HepG2 (cell line): ENCODE measurements at regions not wholly inside any gene's neighbourhood (a gene's known extent, or its start where the extent isn't known, plus 50 kb on each side); places are given as distances from the start of the nearest gene placed in this dataset.
A peak's percentile ranks its signal among the peaks of the same experiment; 100 is the strongest.

Experiments used
- ATAC-seq: fragments of 200-7000 bp; cut with Tn5 transposase; 3 replicates; pipeline ENCODE4 v1.9.1; 2020; ENCODE audit warnings: mild to moderate bottlenecking, moderate library complexity
- BruUV-seq: library from RNA; stranded (reverse); fragments of 400-500 nt; replicated peaks from 2 replicates; lab custom pipeline; 2021; lab: Mats Ljungman, UMichigan
- CTCF ChIA-PET: fragments of 300-600 bp; formaldehyde crosslinking; extraction: SDS; loops from one replicate; lab custom pipeline; 2021; ENCODE audit warnings: low total read pairs, inconsistent platforms, low intra/inter-chr PET ratio; lab: Yijun Ruan, JAX
- POLR2A ChIA-PET: fragments of 350-600 bp; sonication (Branson Sonifier 250); formaldehyde crosslinking; loops from one replicate; lab custom pipeline; 2020; ENCODE audit warnings: antibody characterized with exemption, inconsistent platforms; lab: Yijun Ruan, JAX
- DNase-seq: peaks from one replicate; pipeline ENCODE4 v3.0.0-alpha.2; 2015; ENCODE audit warnings: low spot score
- FAIRE-seq: peaks from 3 replicates; lab custom pipeline; 2011; peaks lifted over from hg19 to GRCh38; lab: Jason Lieb, UNC
- H2AFZ ChIP-seq: one replicate; pipeline ENCODE4 v1.6.1; 2011; ENCODE audit warnings: low read length, inconsistent platforms
- H3K27ac ChIP-seq: fragments of 300-600 bp; 3 replicates; pipeline ENCODE4 v1.8.0; 2011; ENCODE audit warnings: mixed run types, mild to moderate bottlenecking, mixed read lengths, low read length, inconsistent platforms; ENCODE audit not compliant: insufficient read depth; ENCODE audit errors: extremely low read length
- H3K27me3 ChIP-seq, 2 experiments: fragments of 200-600 bp in 1 of 2; 2 replicates in 1 of 2; 3 replicates in 1 of 2; pipeline versions ENCODE4 v1.6.0 to v1.8.0; 2011; ENCODE audit warnings: low read length in 2 of 2, mild to moderate bottlenecking in 2 of 2, moderate library complexity in 2 of 2, inconsistent platforms in 1 of 2; ENCODE audit not compliant: insufficient read depth in 2 of 2, control insufficient read depth in 1 of 2
- H3K36me3 ChIP-seq, 2 experiments: fragments of 200-600 bp in 1 of 2; replicated peaks in 1 of 2; 2 replicates in 1 of 2; 3 replicates in 1 of 2; pipeline versions ENCODE4 v1.5.1 to v1.8.0; 2011; ENCODE audit warnings: low read length in 2 of 2, inconsistent platforms in 1 of 2; ENCODE audit not compliant: insufficient read depth in 2 of 2, control insufficient read depth in 1 of 2
- H3K4me1 ChIP-seq: 2 replicates; pipeline ENCODE4 v1.5.1; 2012; ENCODE audit warnings: low read length, inconsistent platforms; ENCODE audit not compliant: insufficient read depth
- H3K4me2 ChIP-seq: 2 replicates; pipeline ENCODE4 v1.6.0; 2011; ENCODE audit warnings: low read depth, low read length, inconsistent platforms
- H3K4me3 ChIP-seq, 3 experiments: fragments of 200-600 bp in 1 of 3; sonication (generic), shearing (Covaris generic) in 1 of 3; replicated peaks in 1 of 3; 2 replicates each; pipeline ENCODE4 v1.5.1; 2011 to 2016; ENCODE audit warnings: low read length in 3 of 3, inconsistent platforms in 2 of 3, low read depth in 2 of 3, mild to moderate bottlenecking in 2 of 3, control low read depth in 1 of 3, mixed read lengths in 1 of 3; ENCODE audit not compliant: insufficient read depth in 1 of 3
- H3K79me2 ChIP-seq: one replicate; pipeline ENCODE4 v1.6.1; 2011; ENCODE audit warnings: low read length, inconsistent platforms; ENCODE audit not compliant: insufficient read depth
- H3K9ac ChIP-seq: 2 replicates; pipeline ENCODE4 v1.6.0; 2011; ENCODE audit warnings: mild to moderate bottlenecking, low read depth, low read length, inconsistent platforms; ENCODE audit not compliant: insufficient read depth
- H3K9me3 ChIP-seq: 2 replicates; pipeline ENCODE4 v1.5.1; 2012; ENCODE audit warnings: mild to moderate bottlenecking, low read length
- H4K20me1 ChIP-seq: 2 replicates; pipeline ENCODE4 v1.6.0; 2011; ENCODE audit warnings: inconsistent platforms, mild to moderate bottlenecking, low read length, moderate library complexity; ENCODE audit not compliant: insufficient read depth
- ETV6 ChIP-seq: sonication (generic); formaldehyde crosslinking; conservative IDR thresholded peaks from 2 replicates; pipeline ENCODE4 v1.4.0; 2020; ENCODE audit warnings: missing genetic modification reagents
- GLI4 ChIP-seq: sonication (generic); formaldehyde crosslinking; IDR thresholded peaks from 2 replicates; pipeline ENCODE4 v1.5.1; 2020; ENCODE audit warnings: missing genetic modification reagents, mild to moderate bottlenecking, moderate library complexity, borderline replicate concordance
- KAT2B ChIP-seq: fragments of 150-350 bp; IDR thresholded peaks from 2 replicates; pipeline ENCODE4 v1.6.1; 2014; ENCODE audit warnings: low read depth, low read length, borderline replicate concordance
- NCOA1 ChIP-seq: sonication (generic); formaldehyde crosslinking; IDR thresholded peaks from 2 replicates; pipeline ENCODE4 v1.9.0; 2021; ENCODE audit warnings: missing genetic modification reagents
- RAD21 ChIP-seq: fragments of 450-650 bp; formaldehyde crosslinking; IDR thresholded peaks from 2 replicates; pipeline ENCODE4 v1.5.0; 2020; ENCODE audit warnings: mild to moderate bottlenecking
- SAFB2 ChIP-seq: sonication (generic); formaldehyde crosslinking; IDR thresholded peaks from 2 replicates; pipeline ENCODE4 v1.5.1; 2020; ENCODE audit warnings: missing genetic modification reagents, low read depth, mild to moderate bottlenecking, borderline replicate concordance
- SNAI1 ChIP-seq: sonication (generic); formaldehyde crosslinking; IDR thresholded peaks from 2 replicates; pipeline ENCODE4 v1.5.0; 2020; ENCODE audit warnings: mild to moderate bottlenecking, missing genetic modification reagents, borderline replicate concordance
- SOX5 ChIP-seq: IDR thresholded peaks from 2 replicates; pipeline ENCODE4 v1.6.1; 2016; ENCODE audit warnings: borderline replicate concordance
- ZNF7 ChIP-seq: IDR thresholded peaks from 2 replicates; pipeline ENCODE4 v1.6.1; 2016; ENCODE audit warnings: missing biosample characterization, missing genetic modification reagents
- WGBS: methylation state at CpG from one replicate; pipeline ENCODE4 v1.1.6; 2017; ENCODE audit warnings: low lambda C conversion rate; 5-methylcytosine and 5-hydroxymethylcytosine counted together
- in situ Hi-C: cut with HindIII; loops from 2 replicates; pipeline ENCODE4 v1.10.0; 2017; ENCODE audit warnings: low pct_unique_long_range_greater_than_20kb; ENCODE audit not compliant: extremely low pct_ligation_motif_present
- intact Hi-C: fragments of 100-400 bp; cut with micrococcal nuclease; formaldehyde crosslinking; loops from one replicate; pipeline ENCODE4 v1.10.0; 2022; ENCODE audit not compliant: unreplicated experiment

- WGBS: 50% methylated on average over 3 of the region's 3 CpGs
- FAIRE-seq (no peak), ATAC-seq (no peak), DNase-seq (no peak)
- no peak overlapping the region for H3K27ac ChIP-seq
- POLR2A ChIA-PET: no interaction called here
- H3K27me3 ChIP-seq: no peaks in the 10 kb centered on the region; a peak in 1 of 5 replicates
- H3K4me1 ChIP-seq: peaks cover 7% of the 10 kb centered on the region; the same call in 1 of the 2 replicates
- no peak overlapping the region for H3K4me2 ChIP-seq
- no peak overlapping the region for H2AFZ ChIP-seq
- H4K20me1 ChIP-seq: no peaks in the 10 kb centered on the region
- H3K79me2 ChIP-seq: no peaks in the 10 kb centered on the region
- no peak for TF ChIP-seq KAT2B
- TF ChIP-seq SNAI1 (CRISPR knock-in tag): no peak
- no peak for TF ChIP-seq SOX5 (CRISPR knock-in tag)
- no peak for TF ChIP-seq ETV6 (CRISPR knock-in tag)
- TF ChIP-seq, all 625 proteins: peak for 0
- intact Hi-C loops: no loop called here
- in situ Hi-C loops: no loop called here
- Histone ChIP-seq H3K36me3 (no peaks in the 10 kb centered on the region), H3K4me3 (no peak overlapping the region), H3K9me3 (no peaks in the 10 kb centered on the region), H3K9ac (no peak overlapping the region)
- CTCF ChIA-PET: no interaction called here
- BruUV-seq: no TSS peak
Measured at GRCh38 chr3:150041877-150042276, 71.2 kb upstream of the PFN2 start.

DNA sequence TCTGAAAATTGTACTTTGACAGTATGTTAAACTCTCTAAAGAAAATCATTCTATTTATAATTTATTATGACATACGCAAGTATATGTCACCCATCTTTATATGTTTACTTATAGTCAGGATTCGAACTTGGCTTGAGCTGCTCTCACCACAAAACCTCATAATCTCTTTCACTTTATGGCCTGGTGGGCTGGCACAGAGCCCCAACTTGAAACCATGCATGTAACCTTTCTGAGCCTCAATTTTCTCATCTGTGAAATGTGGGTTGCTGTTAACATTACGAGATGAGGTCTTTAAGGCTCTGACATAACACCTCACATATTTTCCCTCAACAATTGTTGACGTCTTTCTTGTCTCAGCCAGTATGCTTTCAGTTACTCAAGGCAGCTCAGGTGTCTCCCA, 69.4 kb upstream of the PFN2 start:
- Histone ChIP-seq H3K4me3 (no peak overlapping the region), H3K9me3 (no peaks in the 10 kb centered on the region), H3K4me1 (peaks cover 7% of the 10 kb centered on the region; the same call in 1 of the 2 replicates), H3K79me2 (no peaks in the 10 kb centered on the region), H3K9ac (no peak overlapping the region), H3K36me3 (no peaks in the 10 kb centered on the region), H3K27ac (no peak overlapping the region), H3K27me3 (no peaks in the 10 kb centered on the region; a peak in 2 of 5 replicates), H4K20me1 (no peaks in the 10 kb centered on the region), H3K4me2 (peak overlapping the region; percentile 57), H2AFZ (no peak overlapping the region)
- no peak for DNase-seq
- no TSS peak for BruUV-seq
- ChIA-PET POLR2A (no interaction called here), CTCF (no interaction called here)
- no peak for ATAC-seq
- FAIRE-seq: no peak
- intact Hi-C loops (no loop called here), in situ Hi-C loops (no loop called here)
- TF ChIP-seq ZNF7 (no peak), SAFB2 (no peak), NCOA1 (no peak), RAD21 (CRISPR knock-in tag) (no peak), GLI4 (CRISPR knock-in tag) (no peak)
- 62% methylated on average over 4 of the region's 4 CpGs for WGBS
